T47D (cell line): ENCODE measurements at regions not wholly inside any gene's neighbourhood (a gene's known extent, or its start where the extent isn't known, plus 50 kb on each side); places are given as distances from the start of the nearest gene placed in this dataset.
A peak's percentile ranks its signal among the peaks of the same experiment; 100 is the strongest.
"Not testable (repeated sequence)": the region's sequence is repeated elsewhere in the genome, so short reads cannot be mapped to it uniquely, and the experiment has no call there.

Experiments
- DNase-seq, 2 experiments: peaks; one replicate each; pipeline versions ENCODE4 v3.0.0 to v3.0.0-alpha.2; 2011 to 2012; ENCODE audit warnings: low read depth in 1 of 2, low spot score in 1 of 2
- JUND ChIP-seq: IDR thresholded peaks from 2 replicates; pipeline ENCODE4 v1.6.1; 2012; ENCODE audit warnings: low read depth
- in situ Hi-C: cut with HindIII; loops from 2 replicates; pipeline ENCODE4 v1.10.0; 2016; ENCODE audit warnings: low sequenced_read_pairs, low pct_unique_long_range_greater_than_20kb

- no peak for TF ChIP-seq JUND
- in situ Hi-C loops, result no loop called here
- DNase-seq, result peak; percentile 88 to 90
Measured at GRCh38 chr3:194256040-194256945, 94.8 kb downstream of the CPN2 start.

DNA sequence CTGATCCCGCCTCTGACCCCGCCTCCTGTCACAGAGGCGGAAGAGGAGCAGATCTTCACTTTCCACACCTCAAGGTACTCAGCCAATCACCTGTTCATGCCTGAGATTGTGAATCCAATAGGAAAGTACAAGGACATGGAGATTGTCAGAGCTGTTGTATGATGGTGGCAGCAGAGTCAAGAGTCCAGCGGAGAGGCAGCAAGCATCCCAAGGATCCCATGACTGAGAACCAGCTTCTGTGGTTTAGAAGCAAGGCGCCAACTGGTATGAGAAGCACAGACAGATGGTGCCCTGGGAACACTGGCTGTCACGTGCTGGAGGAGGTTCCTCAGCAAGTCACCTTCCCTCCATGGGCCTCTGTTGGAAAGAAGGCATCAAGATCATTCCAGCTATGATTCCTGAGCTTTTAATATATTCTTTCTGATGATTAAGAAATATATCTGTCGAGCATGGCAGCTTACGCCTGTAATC lies 93.9 kb downstream of the CPN2 start:
- no peak for TF ChIP-seq JUND
- in situ Hi-C loops, result no loop called here
- peak in 1 of 2 experiments; percentile 61 for DNase-seq

DNA sequence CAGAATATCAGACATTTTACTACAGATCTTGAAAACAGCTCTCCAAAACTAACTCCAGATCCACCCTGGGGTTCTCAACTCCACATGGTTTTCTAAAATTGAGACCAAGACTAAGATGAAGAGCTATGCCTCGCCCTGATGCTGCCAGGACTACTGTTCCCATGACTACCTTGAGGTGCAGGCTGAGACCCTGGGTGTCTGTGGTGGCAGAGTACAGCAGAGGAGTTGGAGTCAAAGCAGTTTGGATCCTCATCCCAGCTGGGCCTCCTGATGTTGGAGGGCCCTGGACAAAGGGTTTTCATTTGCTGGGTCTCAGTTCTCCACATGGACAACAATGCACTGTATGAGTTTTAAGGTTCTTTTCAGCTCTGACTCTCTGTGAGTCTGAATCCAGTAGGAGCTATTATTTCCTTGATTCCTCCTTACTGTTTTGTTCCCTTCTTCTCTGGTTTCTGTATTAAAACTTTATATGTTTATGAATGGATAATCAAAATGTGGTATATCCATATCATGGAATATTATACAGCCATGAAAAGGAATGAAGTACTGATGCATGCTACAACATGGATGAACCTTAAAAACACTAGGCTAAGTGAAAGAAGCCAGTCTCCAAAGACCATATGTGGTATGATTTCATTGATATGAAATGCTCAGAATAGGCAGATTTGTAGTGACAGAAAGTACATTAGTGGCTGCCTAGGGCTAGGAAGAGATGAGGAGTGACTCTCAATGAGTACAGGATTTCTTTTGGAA lies 93.0 kb downstream of the CPN2 start:
- in situ Hi-C loops, result no loop called here
- TF ChIP-seq JUND, result no peak
- DNase-seq, result no peak

GRCh38 chr3:194259982-194260766 lies 91.0 kb downstream of the CPN2 start:
- in situ Hi-C loops, result no loop called here
- TF ChIP-seq JUND, result no peak
- no peak for DNase-seq

GRCh38 chr3:194261581-194262063 lies 89.5 kb downstream of the CPN2 start:
- in situ Hi-C loops, result no loop called here
- peak in 1 of 2 experiments; percentile 46 for DNase-seq
- TF ChIP-seq JUND, result no peak

- TF ChIP-seq JUND, result no peak
Measured at GRCh38 chr3:194262176-194262924, 88.8 kb downstream of the CPN2 start.

DNA sequence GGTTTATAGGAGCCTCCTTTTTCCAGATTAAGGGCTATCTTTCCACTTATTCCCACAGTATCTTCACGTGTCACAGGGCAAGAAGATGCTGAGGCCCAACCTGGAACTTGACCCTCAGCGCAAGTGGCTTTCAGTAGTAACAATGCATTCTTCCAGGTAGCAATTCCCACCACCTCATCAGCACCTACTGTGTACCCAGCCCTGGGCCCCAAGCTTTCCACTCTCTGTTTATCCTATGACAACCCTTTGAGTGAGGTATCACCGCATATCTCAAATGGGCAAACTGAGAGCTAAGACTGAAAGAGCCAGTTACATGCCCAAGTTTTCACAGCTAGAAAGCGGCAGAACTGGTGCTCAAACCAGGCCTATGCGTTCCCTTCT lies 88.2 kb downstream of the CPN2 start:
- no peak for TF ChIP-seq JUND
- in situ Hi-C loops, result no loop called here
- DNase-seq, result no peak

More at GRCh38 chr3:194262176-194262924, 88.8 kb downstream of the CPN2 start:
- DNase-seq, result no peak
- in situ Hi-C loops, result no loop called here

DNA sequence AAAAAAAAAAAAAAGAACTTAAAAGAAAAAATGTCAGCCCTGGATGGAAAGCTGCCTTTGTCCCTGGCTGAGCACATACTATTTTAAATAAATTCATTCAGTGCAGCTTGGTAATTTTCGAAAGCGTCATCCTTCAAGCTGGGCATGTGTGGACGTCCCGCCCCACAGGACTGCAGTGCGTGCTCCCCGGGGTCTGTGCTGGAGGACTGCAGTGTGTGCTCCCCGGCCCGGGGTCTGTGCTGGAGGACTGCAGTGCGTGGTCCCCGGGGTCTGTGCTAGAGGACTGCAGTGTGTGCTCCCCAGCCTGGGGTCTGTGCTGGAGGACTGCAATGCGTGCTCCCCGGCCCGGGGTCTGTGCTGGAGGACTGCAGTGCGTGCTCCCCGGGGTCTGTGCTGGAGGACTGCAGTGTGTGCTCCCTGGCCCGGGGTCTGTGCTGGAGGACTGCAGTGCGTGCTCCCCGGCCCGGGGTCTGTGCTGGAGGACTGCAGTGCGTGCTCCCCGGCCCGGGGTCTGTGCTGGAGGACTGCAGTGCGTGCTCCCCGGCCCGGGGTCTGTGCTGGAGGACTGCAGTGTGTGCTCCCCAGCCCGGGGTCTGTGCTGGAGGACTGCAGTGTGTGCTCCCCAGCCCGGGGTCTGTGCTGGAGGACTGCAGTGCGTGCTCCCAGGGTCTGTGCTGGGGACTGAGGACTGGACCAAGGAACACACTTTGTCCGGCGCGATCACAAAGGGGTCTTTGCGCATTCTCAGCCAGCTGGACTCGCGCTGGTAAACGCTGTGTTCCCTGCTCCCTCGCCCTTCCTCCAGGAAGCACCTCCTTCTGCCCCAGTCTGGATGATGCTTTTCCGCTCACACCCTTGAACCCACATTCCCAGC lies 86.3 kb downstream of the CPN2 start:
- in situ Hi-C loops, result not testable (repeated sequence)

GRCh38 chr3:194265505-194265892 lies 85.6 kb downstream of the CPN2 start:
- in situ Hi-C loops, result no loop called here
- DNase-seq, result peak; percentile 71 to 77
- TF ChIP-seq JUND, result no peak

More for the DNA sequence above, 86.3 kb downstream of the CPN2 start:
- not testable (repeated sequence) for DNase-seq

DNA sequence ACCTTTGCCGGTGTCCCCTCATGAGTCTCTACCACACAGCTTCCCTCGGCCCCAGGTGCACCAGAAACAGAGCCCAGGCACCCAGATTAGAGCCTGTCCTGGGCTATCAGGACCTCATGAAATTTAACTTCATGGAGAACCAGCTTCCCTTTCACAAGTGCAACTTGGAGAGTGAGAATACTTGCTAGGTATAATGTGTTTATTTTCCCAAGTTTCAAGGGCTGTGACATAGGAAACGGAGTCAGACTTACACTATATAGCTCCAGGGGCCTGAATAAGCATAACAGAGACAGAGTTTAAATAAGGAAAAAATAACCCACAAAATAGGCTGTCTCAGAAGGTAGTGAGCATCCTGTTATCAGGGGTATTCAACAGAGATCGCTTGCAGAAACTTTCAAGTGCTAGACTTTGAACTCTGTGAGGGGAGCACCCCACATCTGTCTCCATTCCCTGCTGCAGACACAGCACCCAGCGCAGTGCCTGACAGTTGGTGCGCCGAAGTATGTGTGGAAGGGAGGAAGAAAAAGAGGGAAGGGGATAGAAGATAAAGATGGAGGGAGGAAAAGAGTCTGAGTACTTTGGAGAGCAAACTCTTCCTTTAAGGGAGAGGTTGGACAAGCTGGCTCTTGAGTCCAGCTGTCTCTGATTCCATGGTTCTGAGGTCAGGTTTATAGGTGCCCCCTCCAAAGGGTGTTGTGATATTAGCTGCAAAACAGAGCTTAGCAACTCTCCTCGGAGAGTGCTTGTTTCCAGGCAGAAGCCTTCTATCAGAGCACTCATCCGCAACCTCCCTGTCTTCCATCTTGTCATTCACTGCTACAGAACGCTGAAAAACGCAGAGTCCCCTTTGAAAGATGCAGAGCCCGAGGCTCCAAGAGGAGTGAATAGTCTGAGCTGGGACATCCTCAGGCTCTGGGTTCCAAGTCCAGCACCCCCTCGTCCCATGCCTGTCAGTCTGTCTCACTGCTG lies 84.8 kb downstream of the CPN2 start:
- in situ Hi-C loops, result no loop called here
- no peak for DNase-seq
- TF ChIP-seq JUND, result no peak
